ENCODE measurements at regions not wholly inside any gene's neighbourhood (a gene's known extent, or its start where the extent isn't known, plus 50 kb on each side); places are given as distances from the start of the nearest gene placed in this dataset.
"Not testable (repeated sequence)": the region's sequence is repeated elsewhere in the genome, so short reads cannot be mapped to it uniquely, and the experiment has no call there.

- no peak for DNase-seq
These were observed 170.8 kb upstream of the FHL2 start for GRCh38 chr2:105569606-105570005.

GRCh38 chr2:105567996-105568494 is 169.2 kb upstream of the FHL2 start:
- DNase-seq = peak; percentile 27

GRCh38 chr2:105563000-105563719 is 164.3 kb upstream of the FHL2 start:
- DNase-seq = no peak

GRCh38 chr2:105561401-105561800 is 162.6 kb upstream of the FHL2 start:
- no peak for DNase-seq

- DNase-seq = no peak
These were observed 161.3 kb upstream of the FHL2 start for GRCh38 chr2:105560157-105560556.

- DNase-seq = peak; percentile 12
These were observed 158.4 kb upstream of the FHL2 start for GRCh38 chr2:105557021-105557920.

GRCh38 chr2:105556366-105556765 is 157.5 kb upstream of the FHL2 start:
- DNase-seq = no peak

GRCh38 chr2:105554235-105554634 is 155.4 kb upstream of the FHL2 start:
- DNase-seq = no peak

- DNase-seq = peak; percentile 55
These were observed 154.8 kb upstream of the FHL2 start for GRCh38 chr2:105553538-105554196.

- no peak for DNase-seq
These were observed 147.8 kb upstream of the FHL2 start for GRCh38 chr2:105546628-105546974.

- peak; percentile 54 for DNase-seq
These were observed 147.1 kb upstream of the FHL2 start for GRCh38 chr2:105545730-105546627.

GRCh38 chr2:105544591-105545377 is 145.9 kb upstream of the FHL2 start:
- DNase-seq = no peak

- no peak for DNase-seq
These were observed 142.6 kb upstream of the FHL2 start for GRCh38 chr2:105541189-105542050.

- no peak for DNase-seq
These were observed 141.8 kb upstream of the FHL2 start for GRCh38 chr2:105540642-105541041.

GRCh38 chr2:105539331-105539730 is 140.5 kb upstream of the FHL2 start:
- DNase-seq = no peak

- DNase-seq = no peak
These were observed 140.0 kb upstream of the FHL2 start for GRCh38 chr2:105538840-105539239.

GRCh38 chr2:105537920-105538319 is 139.1 kb upstream of the FHL2 start:
- DNase-seq = no peak

- no peak for DNase-seq
These were observed 138.6 kb upstream of the FHL2 start for GRCh38 chr2:105537466-105537865.

GRCh38 chr2:105536175-105536574 is 137.3 kb upstream of the FHL2 start:
- DNase-seq = no peak

- not testable (repeated sequence) for DNase-seq
These were observed 130.4 kb upstream of the FHL2 start for GRCh38 chr2:105529258-105529657.
